Smooth muscle cell (in vitro differentiated cells): ENCODE measurements at regions not wholly inside any gene's neighbourhood (a gene's known extent, or its start where the extent isn't known, plus 50 kb on each side); places are given as distances from the start of the nearest gene placed in this dataset.

Experiments used
- DNase-seq: peaks from one replicate; lab custom pipeline; 2025; ENCODE audit not compliant: unreplicated experiment; lab: John Stamatoyannopoulos, UW
- H2AFZ ChIP-seq: fragments of 200-600 bp; sonication (generic); 2 replicates; pipeline ENCODE4 v1.6.0; 2016; ENCODE audit warnings: antibody characterized with exemption, low read depth, mild to moderate bottlenecking
- H3F3A ChIP-seq: fragments of 200-600 bp; sonication (generic); 2 replicates; pipeline ENCODE4 v1.6.0; 2017; ENCODE audit warnings: antibody characterized with exemption, low read depth
- H3K27ac ChIP-seq: fragments of 200-600 bp; sonication (generic); 2 replicates; pipeline ENCODE4 v1.5.1; 2016; ENCODE audit warnings: low read depth, mild to moderate bottlenecking
- H3K27me3 ChIP-seq: fragments of 200-600 bp; sonication (generic); 2 replicates; pipeline ENCODE4 v1.6.1; 2016; ENCODE audit warnings: low read depth, mild to moderate bottlenecking
- H3K36me3 ChIP-seq: fragments of 200-600 bp; sonication (generic); 2 replicates; pipeline ENCODE4 v1.5.1; 2016; ENCODE audit warnings: low read depth
- H3K4me1 ChIP-seq: fragments of 200-600 bp; sonication (generic); 2 replicates; pipeline ENCODE4 v1.5.1; 2016; ENCODE audit warnings: low read depth
- H3K4me2 ChIP-seq: fragments of 200-600 bp; sonication (generic); 2 replicates; pipeline ENCODE4 v1.6.0; 2016; ENCODE audit warnings: mild to moderate bottlenecking
- H3K4me3 ChIP-seq: fragments of 200-600 bp; sonication (generic); 2 replicates; pipeline ENCODE4 v1.5.1; 2016; ENCODE audit warnings: mild to moderate bottlenecking
- H3K79me2 ChIP-seq: fragments of 200-600 bp; sonication (generic); 2 replicates; pipeline ENCODE4 v1.6.0; 2016; ENCODE audit warnings: low read depth, mild to moderate bottlenecking
- H3K9ac ChIP-seq: fragments of 200-600 bp; sonication (generic); 2 replicates; pipeline ENCODE4 v1.6.0; 2016; ENCODE audit warnings: low read depth
- H3K9me3 ChIP-seq: fragments of 200-600 bp; sonication (generic); replicated peaks from 2 replicates; pipeline ENCODE4 v1.5.1; 2016; ENCODE audit warnings: low read depth
- H4K20me1 ChIP-seq: fragments of 200-600 bp; sonication (generic); 2 replicates; pipeline ENCODE4 v1.6.0; 2016; ENCODE audit warnings: low read depth
- CTCF ChIP-seq: fragments of 200-600 bp; sonication (generic); IDR thresholded peaks from 2 replicates; pipeline ENCODE4 v1.5.1; 2017; ENCODE audit warnings: borderline replicate concordance, mild to moderate bottlenecking, antibody characterized with exemption; ENCODE audit not compliant: insufficient read depth, poor library complexity, severe bottlenecking
- WGBS: methylation state at CpG from one replicate; pipeline ENCODE4 v1.1.7; 2016; ENCODE audit warnings: low lambda C conversion rate; 5-methylcytosine and 5-hydroxymethylcytosine counted together

GRCh38 chr5:50302815-50303490 is 138.1 kb downstream of the EMB start:
- H3K4me3 ChIP-seq = no peak overlapping the region
- no peaks in the 10 kb centered on the region for H3K79me2 ChIP-seq
- no peak overlapping the region for H3K27ac ChIP-seq
- WGBS = 82% methylated on average over 3 of the region's 3 CpGs
- no peak for DNase-seq
- peaks cover 18% of the 10 kb centered on the region for H3K9me3 ChIP-seq
- H3K4me2 ChIP-seq = no peak overlapping the region
- no peaks in the 10 kb centered on the region for H4K20me1 ChIP-seq
- H3K27me3 ChIP-seq = no peaks in the 10 kb centered on the region
- no peak overlapping the region for H2AFZ ChIP-seq
- no peaks in the 10 kb centered on the region for H3K4me1 ChIP-seq
- H3K36me3 ChIP-seq = no peaks in the 10 kb centered on the region
- no peak for TF ChIP-seq CTCF
- no peak overlapping the region for H3K9ac ChIP-seq
- H3F3A ChIP-seq = no peaks in the 10 kb centered on the region

- no peaks in the 10 kb centered on the region for H4K20me1 ChIP-seq
- no peak overlapping the region for H3K27ac ChIP-seq
- H3K79me2 ChIP-seq = no peaks in the 10 kb centered on the region
- H3K36me3 ChIP-seq = no peaks in the 10 kb centered on the region
- H3K9ac ChIP-seq = no peak overlapping the region
- H3F3A ChIP-seq = no peaks in the 10 kb centered on the region
- 41% methylated on average over 1 of the region's 1 CpG for WGBS
- no peak overlapping the region for H3K4me3 ChIP-seq
- no peaks in the 10 kb centered on the region for H3K4me1 ChIP-seq
- TF ChIP-seq CTCF = no peak
- DNase-seq = no peak
- no peak overlapping the region for H2AFZ ChIP-seq
- no peak overlapping the region for H3K4me2 ChIP-seq
- no peaks in the 10 kb centered on the region for H3K27me3 ChIP-seq
- peaks cover 18% of the 10 kb centered on the region for H3K9me3 ChIP-seq
Observed at GRCh38 chr5:50301756-50302155, 139.3 kb downstream of the EMB start.

- H3K9ac ChIP-seq = no peak overlapping the region
- no peaks in the 10 kb centered on the region for H4K20me1 ChIP-seq
- DNase-seq = no peak
- H3F3A ChIP-seq = no peaks in the 10 kb centered on the region
- peaks cover 16% of the 10 kb centered on the region for H3K9me3 ChIP-seq
- no peak overlapping the region for H3K4me2 ChIP-seq
- no peaks in the 10 kb centered on the region for H3K4me1 ChIP-seq
- no peak overlapping the region for H2AFZ ChIP-seq
- WGBS = 70% methylated on average over 1 of the region's 1 CpG
- no peaks in the 10 kb centered on the region for H3K79me2 ChIP-seq
- no peaks in the 10 kb centered on the region for H3K36me3 ChIP-seq
- no peak overlapping the region for H3K27ac ChIP-seq
- no peak for TF ChIP-seq CTCF
- no peaks in the 10 kb centered on the region for H3K27me3 ChIP-seq
- H3K4me3 ChIP-seq = no peak overlapping the region
Observed at GRCh38 chr5:50300878-50301277, 140.2 kb downstream of the EMB start.

GRCh38 chr5:50299896-50300295 is 141.2 kb downstream of the EMB start:
- no peak overlapping the region for H2AFZ ChIP-seq
- H3F3A ChIP-seq = no peaks in the 10 kb centered on the region
- H3K79me2 ChIP-seq = no peaks in the 10 kb centered on the region
- no peaks in the 10 kb centered on the region for H3K4me1 ChIP-seq
- 70% methylated on average over 1 of the region's 1 CpG for WGBS
- H3K9ac ChIP-seq = no peak overlapping the region
- no peak for DNase-seq
- no peaks in the 10 kb centered on the region for H4K20me1 ChIP-seq
- no peaks in the 10 kb centered on the region for H3K36me3 ChIP-seq
- H3K9me3 ChIP-seq = peaks cover 14% of the 10 kb centered on the region
- H3K27ac ChIP-seq = no peak overlapping the region
- TF ChIP-seq CTCF = no peak
- H3K4me3 ChIP-seq = no peak overlapping the region
- no peak overlapping the region for H3K4me2 ChIP-seq
- H3K27me3 ChIP-seq = no peaks in the 10 kb centered on the region
